ENCODE measurements at regions not wholly inside any gene's neighbourhood (a gene's known extent, or its start where the extent isn't known, plus 50 kb on each side); places are given as distances from the start of the nearest gene placed in this dataset.
"Not testable (repeated sequence)": the region's sequence is repeated elsewhere in the genome, so short reads cannot be mapped to it uniquely, and the experiment has no call there.

DNA sequence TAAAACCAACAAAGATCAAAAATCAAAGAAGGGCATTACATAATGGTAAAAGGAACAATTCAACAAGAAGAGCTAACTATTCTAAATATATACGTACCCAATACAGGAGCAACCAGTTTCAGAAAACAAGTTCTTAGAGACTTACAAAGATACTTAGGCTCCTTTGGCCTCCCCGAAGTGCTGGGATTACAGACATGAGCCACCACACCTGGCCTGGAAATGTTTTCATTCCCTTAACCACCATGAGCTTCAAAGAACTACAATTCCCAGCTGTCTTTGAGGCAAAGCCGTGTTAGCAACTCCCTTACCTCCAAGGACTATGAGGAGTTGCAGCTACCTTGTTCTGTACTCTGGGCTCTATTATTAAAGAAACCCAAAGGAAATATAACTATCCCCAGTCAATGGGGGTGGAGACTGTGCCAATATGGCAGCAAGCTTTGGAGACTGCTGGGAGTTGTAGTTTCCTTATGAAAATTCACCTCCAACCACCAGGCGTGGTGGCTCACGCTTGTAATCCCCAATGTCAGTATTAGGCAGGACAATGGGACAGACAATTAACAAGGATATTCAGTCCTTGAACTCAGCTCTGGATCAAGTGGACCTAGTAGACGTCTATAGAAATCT lies 893.9 kb downstream of the SLC6A15 start:
- not testable (repeated sequence) for DNase-seq

DNA sequence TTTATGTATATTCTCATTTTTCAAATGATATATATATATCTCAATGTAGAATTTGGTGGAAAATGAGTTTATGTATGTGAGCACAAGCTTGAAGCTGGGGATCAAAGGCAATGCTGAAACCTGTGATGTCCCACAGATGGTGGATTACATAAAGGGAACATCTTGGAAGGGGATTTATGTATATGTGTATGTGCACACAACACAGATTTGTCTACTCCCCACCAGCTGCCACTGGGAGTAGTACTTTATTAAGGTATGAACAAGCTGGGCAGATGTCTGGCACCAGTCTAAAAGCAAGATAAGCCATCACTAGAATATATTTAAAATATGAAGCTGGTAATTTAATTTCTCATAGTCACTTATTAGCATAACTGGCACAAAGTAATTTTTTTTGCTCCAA lies 895.6 kb downstream of the SLC6A15 start:
- DNase-seq: no peak

DNA sequence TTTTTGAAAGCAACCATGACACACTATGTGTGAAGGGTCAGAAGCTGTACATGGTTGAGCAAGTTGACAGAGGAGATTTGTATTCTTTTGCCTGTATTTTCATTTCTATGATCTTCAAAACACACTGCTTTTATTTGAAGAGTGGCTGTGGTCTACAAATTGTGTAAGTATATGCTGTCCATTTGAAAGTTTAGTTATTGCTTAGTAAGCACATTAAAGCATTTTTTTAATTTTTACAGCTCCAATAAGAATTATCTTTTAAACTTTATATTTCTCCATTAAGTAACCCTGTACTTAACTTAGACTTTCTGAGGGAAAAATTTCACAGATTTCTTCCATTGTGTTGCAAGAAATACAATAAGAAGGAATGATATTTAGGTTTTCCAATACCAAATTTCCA lies 915.2 kb downstream of the SLC6A15 start:
- DNase-seq: no peak

DNA sequence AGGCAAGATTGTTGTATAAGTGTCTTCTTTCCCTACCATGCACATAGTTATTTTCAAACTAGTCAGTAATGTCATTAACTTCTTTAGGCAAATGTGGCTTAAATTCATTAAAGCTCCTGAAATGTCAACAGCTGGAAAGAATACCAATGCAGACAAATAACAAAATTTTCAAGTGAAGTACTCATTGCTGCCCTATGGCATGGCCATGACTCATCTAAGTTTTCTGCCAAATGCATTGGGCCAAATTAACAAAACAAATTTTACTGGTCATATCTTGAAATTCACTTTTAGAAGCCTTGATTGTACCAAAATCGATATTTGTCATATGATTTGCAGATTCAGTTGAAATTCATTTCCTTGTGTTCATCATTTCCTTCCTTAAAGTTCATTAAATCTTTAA lies 915.9 kb downstream of the SLC6A15 start:
- DNase-seq: no peak

DNA sequence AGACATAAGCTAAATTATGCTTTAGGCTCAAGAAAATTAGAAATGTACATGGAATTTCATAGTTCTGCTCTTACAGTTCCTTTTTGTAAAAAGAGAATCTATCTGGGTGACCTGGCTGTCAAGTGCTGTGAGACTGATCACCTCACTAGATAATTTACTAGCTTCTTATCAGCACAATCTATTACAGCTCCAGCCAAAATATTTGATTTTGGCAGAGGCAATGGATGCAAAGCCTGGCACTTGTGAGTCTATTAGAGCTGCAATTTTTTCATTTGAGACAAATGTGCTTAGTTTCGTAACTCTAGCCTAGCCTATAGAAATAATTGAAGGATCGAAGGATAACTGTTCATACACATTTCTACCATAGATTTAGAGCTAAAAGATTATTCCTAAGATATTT lies 927.5 kb downstream of the SLC6A15 start:
- no peak for DNase-seq

DNA sequence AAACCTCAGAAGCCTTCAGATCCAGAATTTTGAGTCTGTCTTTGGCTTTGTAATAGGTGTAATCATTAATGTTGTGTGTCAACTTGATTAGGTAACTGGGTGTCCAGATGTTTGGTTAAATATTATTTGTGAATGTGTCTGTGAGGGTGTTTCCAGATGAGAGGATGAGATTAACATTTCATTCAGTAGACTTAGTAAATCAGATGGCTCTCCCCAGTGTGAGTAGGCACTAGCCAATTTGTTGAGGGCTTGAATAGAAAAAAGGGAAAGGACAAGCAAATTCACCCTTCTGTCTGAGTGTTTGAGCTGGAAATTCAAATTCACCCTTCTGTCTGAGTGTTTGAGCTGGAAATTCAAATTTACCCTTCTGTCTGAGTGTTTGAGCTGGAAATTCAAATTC lies 932.2 kb downstream of the SLC6A15 start:
- no peak for DNase-seq

DNA sequence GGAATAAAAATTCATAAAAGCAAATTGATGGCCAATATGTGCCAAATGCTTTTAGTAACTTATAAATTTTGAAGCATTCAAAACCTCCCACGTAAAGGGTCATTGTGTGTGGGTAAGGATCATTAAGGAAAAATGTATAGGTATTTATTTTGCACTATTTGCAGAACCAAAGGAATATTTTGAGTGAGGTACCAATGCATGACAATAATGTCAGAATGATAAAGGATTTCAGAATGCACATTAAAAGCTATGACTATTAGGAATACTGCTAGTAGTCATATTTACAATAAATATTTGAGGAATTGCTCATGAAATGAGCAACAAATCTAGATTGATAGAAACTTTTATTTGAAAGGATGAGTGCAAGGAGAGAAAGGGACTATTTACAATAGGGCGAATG lies 932.8 kb downstream of the SLC6A15 start:
- DNase-seq: no peak

DNA sequence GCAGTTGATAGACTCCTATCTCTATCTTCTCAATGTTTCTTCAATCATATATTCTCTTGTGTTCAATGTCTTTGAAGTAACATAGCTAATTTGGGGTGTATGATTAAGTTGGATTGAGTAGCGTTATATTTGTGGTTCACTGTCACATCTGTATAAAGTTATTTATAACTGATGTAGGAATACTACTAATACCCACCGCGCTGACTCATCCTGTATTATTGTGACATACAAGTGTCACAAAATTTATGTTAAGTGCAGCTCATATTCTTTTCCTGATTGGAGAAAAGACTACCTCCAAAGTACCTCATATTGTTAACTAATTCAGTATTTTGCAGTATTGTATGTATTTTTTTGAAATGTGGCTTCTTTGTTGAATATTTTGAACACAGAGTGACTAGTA lies 940.8 kb downstream of the SLC6A15 start:
- DNase-seq: no peak

DNA sequence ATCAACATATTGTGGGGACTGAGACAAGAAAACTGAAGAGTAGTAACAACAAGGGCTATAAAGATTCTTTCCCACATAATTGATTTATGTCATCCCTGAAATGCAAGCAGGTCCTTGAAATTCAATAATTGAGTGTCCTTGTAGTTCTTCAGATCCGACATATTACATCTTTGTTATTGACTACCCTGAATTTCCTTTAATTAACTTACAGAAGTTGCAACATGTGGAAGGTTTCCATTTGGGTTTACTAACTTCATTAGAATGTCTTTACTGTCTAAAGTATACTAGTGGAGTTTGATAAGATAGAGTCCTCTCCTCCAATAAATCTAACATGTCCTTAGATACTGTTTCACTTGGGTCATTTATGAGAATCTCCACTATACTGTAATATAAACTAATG lies 951.8 kb downstream of the SLC6A15 start:
- no peak for DNase-seq

DNA sequence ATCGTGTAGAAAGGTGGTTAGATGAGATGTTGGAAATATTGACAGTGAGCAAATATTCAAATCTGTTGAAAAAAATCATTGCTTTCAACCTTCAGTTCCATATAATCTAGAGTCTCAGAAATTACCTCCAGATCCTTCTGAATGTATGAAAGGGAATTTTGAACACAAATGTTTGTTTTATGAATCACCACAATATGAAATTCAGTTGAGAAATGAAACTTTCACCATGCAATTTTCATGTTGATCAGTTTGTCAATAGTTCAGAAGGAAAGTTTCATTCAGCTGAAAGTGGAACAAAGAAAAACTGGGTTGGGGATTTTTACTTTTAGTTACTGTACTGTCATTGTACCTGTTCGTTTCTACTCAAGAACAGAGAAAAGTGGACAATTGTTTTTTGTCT lies 953.6 kb downstream of the SLC6A15 start:
- no peak for DNase-seq

DNA sequence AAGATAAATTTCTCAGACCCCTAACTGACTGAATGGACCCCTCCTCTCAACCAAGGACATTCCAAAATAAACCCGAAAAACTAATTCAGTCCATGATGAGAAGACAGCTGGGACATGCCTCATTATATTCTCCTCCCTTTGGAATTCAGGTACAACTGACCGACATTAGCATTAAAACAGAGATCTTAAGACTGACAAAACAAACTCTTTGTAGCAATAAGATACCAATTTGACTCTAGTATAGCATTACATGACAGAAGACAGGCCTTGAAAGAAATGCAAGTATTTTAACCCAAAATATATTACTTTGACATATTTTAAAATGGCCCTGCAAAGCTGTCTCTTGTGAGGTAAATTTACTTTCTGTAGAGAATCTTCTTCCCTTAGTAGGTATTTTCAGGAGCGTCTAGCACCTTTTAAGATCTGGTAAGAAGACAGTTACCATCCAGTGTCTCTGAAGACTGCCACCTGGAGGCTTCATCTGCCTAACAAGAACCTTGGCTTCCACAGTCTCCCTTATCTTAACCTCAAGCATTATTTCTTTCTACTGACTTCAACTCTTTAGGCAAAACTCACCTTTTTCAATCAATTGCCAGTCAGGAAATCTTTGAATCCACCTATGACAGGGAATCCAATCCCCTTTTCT lies 957.5 kb downstream of the SLC6A15 start:
- DNase-seq: no peak

DNA sequence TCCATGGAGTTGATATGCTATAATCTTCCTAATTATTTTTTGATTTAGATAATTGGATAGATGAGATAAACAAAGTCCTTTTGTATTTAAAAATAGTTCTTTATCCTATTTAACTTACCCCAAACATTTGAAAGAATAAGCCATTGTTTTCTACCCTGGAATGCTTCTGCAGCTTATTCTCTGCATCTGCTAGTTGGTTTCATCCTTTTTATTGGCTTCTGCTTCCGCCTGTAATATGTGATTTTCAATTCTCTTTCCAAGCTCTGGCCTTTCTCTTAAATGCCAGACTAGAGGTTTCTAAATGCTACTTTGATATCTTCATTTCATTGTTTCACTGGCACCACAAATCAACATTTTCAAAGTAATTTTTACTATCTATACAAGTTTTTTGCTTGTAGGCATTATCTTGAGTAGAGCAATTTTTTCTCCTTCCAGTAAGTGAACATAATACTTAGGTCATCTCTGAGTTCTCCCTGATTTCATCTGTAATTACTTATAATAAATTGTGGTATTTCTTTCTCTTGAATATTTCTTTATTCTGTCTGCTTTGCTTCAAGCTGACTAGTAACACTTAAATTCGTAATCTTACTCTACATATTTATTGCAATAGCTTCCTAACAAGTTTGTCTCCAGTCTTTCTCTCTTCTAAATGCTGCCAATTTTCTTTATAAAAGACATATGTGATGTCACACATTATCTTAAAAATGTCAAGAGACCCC lies 958.4 kb downstream of the SLC6A15 start:
- DNase-seq: no peak

DNA sequence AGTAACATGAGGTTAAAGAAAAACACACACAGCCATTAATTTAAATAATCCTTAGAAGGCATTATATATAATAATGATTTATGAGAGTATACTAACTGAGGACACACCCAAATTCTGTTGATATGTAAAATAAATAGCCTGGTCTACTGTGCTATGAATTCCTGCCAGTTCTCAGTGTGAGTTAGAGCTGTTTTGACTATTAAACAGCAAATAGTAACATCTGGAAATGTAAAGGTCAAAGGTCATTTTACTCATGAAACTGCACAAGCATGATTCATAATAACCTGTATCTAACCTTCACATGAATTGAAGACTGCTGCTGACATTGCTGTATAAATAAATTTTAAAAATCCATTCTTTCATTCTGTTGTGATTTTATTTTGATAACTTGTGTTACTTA lies 966.7 kb downstream of the SLC6A15 start:
- DNase-seq: no peak

DNA sequence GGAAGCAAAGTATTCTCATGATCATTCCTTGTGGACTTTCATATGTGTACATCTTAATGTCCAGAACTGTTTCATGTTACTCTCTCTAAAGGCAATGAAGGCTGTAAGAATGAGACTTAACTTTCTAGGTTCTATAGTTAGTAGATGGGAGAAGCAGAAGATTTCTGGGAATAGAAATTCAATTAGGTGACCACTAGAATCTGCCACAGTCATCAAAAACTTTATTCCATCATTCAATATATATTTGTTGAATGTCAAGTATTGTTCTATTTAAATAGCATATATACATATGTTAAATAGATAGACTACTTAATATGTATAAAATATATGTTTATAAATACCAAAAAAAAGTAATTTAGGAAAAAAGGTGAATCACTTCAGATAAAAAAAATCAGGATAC lies 972.9 kb downstream of the SLC6A15 start:
- no peak for DNase-seq

DNA sequence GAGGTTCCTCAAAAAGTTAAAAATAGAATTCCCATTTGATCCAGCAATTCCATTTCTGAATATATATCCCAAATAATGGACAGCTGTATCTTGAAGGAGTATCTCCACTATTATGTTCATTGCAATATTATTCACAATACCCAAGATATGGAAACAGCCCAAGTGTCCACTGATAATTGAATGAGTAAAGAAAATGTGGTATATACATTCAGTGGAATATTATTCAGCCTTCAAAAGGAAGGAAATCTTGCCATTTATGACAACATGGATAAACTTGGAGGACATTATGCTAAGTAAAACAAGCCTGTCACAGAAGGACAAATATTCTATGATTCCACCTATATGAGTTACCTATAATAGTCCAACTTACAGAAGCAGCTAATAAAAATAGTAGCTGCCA lies 979.0 kb downstream of the SLC6A15 start:
- no peak for DNase-seq

DNA sequence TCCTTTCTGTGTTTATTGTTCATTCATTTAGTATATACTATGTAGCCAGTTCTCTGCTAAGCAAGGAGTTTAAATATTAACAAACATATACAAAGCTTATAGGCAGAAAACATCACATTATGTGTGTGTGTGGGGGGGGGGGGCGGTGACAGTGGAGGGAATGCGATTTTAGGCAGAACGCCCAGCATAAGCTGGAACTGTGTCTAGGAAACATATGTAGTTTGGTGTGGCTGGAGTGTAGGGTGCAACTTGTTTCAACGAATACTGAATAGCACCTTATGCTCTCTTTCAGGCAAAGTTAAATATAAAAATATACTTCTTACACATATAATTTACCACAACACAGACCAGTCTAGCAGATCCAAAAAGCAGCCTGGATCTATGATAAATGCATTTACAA lies 980.6 kb downstream of the SLC6A15 start:
- no peak for DNase-seq

DNA sequence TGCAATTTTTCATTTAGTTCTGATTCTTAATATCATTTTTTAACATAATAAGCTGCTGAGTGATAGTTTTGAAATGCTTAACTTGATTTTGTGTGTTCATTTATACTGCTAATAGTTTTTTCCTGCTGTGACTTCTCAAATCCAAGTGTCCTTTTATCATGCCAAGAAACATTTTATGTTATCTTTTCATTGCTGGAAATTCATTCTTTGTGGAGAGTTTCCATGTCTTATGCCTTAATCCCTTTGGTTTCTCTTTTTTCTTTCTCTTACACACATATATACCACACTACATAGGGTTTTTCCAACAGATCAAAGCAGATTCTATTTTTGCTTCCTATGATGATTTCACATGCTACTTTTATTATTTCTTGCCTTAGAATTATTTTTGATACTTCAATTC lies 981.1 kb downstream of the SLC6A15 start:
- DNase-seq: no peak

DNA sequence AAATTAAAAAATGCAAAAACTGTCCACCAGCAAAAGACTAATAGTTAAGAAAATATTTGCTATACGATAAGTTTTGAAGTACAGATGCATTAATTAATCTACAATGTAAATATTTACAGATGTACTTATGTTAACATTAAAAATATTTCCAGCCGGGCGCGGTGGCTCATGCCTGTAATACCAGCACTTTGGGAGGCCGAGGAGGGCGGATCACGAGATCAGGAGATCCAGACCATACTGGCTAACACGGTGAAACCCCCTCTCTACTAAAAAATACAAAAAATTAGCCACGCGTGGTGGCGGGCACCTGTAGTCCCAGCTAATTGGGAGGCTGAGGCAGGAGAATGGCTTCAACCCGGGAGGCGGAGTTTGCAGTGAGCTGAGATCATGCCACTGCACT lies 982.8 kb downstream of the SLC6A15 start:
- not testable (repeated sequence) for DNase-seq

DNA sequence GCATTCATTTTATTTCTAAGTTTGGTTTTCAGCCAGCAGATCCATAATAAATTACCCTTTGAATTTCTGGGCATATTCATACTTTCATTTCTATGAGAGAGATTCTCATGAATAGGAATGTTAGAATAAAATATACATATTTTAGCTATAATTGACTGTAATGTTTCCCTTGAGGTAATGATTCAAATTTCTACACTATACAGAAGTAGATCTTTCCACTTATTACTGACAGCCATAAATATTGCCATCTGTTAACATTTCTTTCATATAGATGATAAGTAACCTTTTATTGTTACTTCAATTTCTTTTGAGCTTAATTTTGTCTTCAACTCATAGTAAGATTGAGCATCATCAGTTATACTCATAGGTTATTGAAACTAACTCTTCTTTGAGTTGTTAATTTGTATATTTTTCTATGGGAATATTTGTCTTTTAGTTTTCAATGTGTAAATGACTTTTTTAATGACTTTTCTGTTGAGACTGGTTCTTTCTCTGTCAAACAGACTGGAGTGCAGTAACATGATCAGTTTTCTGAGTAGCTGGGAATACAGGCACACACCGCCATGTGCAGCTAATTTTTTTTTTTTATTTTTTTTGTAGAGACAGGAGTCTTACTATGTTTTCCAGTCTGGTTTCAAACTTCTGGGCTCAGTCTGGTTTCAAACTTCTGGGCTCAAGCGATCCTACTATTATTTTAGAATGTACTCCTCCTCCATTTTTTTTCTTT lies 991.6 kb downstream of the SLC6A15 start:
- DNase-seq: no peak

DNA sequence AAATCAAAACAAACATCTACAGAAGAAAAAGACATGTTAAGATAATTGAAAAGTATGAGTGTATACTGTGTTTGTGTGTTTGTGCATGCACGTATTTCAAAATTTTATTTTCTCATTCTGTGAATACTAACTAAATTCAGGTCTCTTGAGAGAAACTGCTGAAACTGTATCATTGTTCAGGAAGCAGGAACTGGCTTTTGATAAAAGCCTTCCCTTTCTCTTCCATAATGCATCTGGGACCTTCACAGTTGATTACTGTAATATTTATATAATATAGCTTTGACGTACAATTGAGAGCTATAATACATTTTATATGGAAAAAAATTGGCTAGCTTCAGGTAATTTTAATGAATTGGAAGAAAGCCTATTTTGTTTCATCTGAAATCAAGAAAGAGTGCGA lies 993.5 kb downstream of the SLC6A15 start:
- no peak for DNase-seq

DNA sequence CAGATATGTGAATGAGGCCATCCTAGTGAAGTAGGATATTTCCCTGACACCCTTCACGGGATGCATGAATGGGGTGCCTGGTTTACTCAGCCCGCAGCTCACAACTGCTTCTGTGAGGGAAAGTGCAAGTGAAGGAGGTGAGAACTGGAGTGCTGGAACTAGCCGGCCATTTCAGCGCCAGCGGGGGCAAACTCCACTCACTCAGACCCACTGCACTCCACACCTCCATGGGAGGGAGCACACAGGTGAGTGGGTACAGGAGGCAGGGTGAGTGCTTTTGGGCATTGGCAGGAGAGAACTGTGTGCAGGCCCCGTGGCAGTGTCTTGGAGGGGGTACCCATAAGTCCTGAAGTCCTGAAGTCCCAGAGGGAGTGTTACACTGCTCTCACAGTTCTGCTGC lies 1008.4 kb downstream of the SLC6A15 start:
- DNase-seq: no peak

DNA sequence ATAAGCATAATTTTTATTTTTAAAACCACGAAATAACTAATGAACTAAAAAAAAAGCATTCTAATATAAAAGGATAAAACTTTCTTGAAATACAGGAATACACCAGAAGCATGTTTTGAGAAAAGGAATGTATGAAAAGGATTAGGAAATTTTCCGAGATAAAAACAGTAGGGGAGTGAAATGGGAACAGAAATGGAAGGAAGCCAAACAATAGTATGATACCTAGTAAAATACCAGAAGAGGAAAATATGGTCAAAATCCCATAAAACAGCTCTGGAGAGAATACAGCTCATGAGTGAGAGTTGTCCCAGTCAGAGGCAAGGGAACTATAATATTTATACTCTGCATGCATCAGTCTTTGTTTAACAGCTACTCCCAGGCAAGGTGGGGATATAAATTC lies 1016.2 kb downstream of the SLC6A15 start:
- no peak for DNase-seq

DNA sequence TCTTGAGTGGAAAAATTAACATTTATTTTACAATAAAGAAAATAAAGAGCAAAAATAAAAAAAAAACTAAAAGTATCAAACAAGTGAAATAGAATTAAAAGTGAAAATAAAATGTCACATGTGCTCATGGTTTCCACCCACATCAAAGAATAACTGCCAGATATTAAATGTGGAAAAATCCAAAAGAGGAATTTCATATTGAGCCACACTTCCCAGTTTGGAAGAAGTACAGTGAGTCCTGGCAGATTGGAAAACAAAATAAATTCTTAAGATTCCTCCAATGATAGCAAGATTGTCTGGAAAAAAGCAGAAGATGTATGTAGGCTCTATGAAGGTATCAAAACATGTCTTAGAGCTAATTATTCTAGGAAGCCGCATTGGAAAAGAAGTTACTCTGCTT lies 1019.5 kb downstream of the SLC6A15 start:
- no peak for DNase-seq

DNA sequence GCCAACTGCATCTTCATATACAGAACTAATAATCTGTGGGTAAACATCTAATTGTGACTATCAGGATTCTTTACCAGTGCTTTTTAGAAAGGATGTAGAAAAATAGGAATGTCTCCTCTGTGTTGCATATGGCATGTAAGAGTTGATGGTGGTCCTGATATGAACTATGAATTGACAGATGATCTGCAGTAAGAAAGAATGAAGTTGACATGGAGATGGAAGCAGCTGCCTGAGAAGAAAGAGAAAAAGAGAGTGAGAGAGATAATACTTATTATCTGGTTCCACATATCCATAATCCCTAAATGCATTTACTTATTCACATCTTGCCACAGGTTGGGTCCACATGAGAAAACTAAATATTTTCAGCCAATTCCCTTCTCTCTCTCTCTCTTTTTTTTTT lies 1022.9 kb downstream of the SLC6A15 start:
- no peak for DNase-seq

Data from NCI-H2107 (cell line).